HFFc6 (cell line): ENCODE measurements at regions not wholly inside any gene's neighbourhood (a gene's known extent, or its start where the extent isn't known, plus 50 kb on each side); places are given as distances from the start of the nearest gene placed in this dataset.

Experiments
- DNase-seq: peaks from one replicate; pipeline ENCODE4 v3.0.0-alpha.2; 2018
- H3K27ac Mint-ChIP-seq: 2 replicates; pipeline ENCODE4 v1.8.0; 2020; ENCODE audit warnings: mild to moderate bottlenecking, mixed read lengths
- H3K27me3 Mint-ChIP-seq: 2 replicates; pipeline ENCODE4 v1.8.0; 2021; ENCODE audit warnings: mild to moderate bottlenecking, moderate library complexity, mixed read lengths; ENCODE audit not compliant: insufficient read depth
- H3K36me3 Mint-ChIP-seq: 2 replicates; pipeline ENCODE4 v1.8.0; 2021; ENCODE audit warnings: low read depth, mixed read lengths
- H3K4me1 Mint-ChIP-seq: 2 replicates; pipeline ENCODE4 v1.8.0; 2020; ENCODE audit warnings: low read depth, mixed read lengths
- H3K4me3 Mint-ChIP-seq: 2 replicates; pipeline ENCODE4 v1.8.0; 2020; ENCODE audit warnings: mild to moderate bottlenecking, moderate library complexity, mixed read lengths
- H3K9me3 Mint-ChIP-seq: 2 replicates; pipeline ENCODE4 v1.8.0; 2020; ENCODE audit warnings: mild to moderate bottlenecking, mixed read lengths
- TF ChIP-seq, protein P1 (sequence below): fragments of 200-600 bp; sonication (generic); IDR thresholded peaks from 2 replicates; pipeline ENCODE4 v1.5.0; 2021; ENCODE audit warnings: antibody characterized with exemption, mild to moderate bottlenecking

DNA sequence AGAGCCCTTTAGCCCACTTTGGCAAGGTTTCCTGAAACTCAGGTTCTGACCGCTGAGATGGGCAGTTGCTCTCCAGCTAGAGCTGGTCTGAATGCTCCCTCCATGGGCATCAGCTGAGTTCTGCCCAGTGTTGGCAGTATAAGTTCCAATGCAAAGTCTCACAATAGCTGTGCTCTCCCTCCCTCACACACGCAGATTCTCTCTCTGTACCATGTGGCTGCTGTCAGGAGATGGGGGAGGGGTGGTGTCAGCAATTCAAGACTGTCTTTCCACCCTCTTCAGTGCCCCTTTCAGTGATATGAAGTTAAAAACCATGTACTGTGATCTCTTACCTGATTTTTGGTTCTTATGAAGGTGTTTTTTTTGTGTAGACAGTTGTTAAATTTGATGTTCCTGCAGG lies 164.3 kb upstream of the PLEKHA5 start:
- H3K9me3 Mint-ChIP-seq: no peaks in the 10 kb centered on the region
- H3K27me3 Mint-ChIP-seq: no peaks in the 10 kb centered on the region
- no peak overlapping the region for H3K4me3 Mint-ChIP-seq
- H3K27ac Mint-ChIP-seq: no peak overlapping the region
- DNase-seq: no peak
- TF ChIP-seq, protein P1, sequence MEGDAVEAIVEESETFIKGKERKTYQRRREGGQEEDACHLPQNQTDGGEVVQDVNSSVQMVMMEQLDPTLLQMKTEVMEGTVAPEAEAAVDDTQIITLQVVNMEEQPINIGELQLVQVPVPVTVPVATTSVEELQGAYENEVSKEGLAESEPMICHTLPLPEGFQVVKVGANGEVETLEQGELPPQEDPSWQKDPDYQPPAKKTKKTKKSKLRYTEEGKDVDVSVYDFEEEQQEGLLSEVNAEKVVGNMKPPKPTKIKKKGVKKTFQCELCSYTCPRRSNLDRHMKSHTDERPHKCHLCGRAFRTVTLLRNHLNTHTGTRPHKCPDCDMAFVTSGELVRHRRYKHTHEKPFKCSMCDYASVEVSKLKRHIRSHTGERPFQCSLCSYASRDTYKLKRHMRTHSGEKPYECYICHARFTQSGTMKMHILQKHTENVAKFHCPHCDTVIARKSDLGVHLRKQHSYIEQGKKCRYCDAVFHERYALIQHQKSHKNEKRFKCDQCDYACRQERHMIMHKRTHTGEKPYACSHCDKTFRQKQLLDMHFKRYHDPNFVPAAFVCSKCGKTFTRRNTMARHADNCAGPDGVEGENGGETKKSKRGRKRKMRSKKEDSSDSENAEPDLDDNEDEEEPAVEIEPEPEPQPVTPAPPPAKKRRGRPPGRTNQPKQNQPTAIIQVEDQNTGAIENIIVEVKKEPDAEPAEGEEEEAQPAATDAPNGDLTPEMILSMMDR: no peak
- no peaks in the 10 kb centered on the region for H3K4me1 Mint-ChIP-seq
- no peaks in the 10 kb centered on the region for H3K36me3 Mint-ChIP-seq

DNA sequence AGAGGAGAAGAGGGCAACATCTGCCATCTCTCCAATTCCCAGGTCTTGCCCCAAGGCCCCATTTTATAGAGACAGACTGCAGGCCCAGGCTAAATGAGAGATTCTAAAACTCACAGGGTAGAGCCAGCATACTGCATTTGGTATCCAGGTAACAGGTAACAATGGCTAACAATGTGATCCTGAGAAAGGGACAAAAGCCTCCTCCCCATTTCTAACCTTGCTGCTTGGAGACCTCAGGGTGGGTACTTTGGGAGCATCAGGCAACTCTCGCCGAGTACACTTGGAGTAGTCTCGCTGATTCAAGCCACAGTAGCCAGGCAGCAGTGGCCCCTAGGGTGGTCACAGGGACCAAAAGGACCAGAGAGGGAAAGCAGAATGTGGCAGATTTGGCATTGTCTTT lies 162.6 kb upstream of the PLEKHA5 start:
- Mint-ChIP-seq H3K9me3 (no peaks in the 10 kb centered on the region), H3K27ac (no peak overlapping the region), H3K27me3 (no peaks in the 10 kb centered on the region)

DNA sequence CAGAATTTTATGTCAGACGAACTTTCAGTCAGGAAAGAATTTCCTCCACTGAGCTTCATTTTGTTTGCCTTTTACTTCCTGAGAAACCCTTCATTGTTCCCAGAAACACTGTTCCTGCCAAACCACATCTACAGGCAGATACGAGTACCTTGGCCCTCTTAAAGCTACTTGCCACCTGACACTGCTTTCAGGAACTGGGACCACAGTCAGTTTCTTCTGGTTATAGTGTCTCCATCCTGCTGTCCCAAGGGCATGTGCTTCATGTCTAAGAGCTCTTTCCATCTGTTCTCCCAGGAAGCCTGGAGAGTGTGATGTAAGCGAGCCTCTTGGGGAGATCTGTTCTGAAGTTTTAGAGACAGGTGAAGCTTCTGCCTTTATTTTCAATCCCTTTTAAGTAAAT lies 161.7 kb upstream of the PLEKHA5 start:
- H3K27ac Mint-ChIP-seq: no peak overlapping the region
- TF ChIP-seq, protein P1: no peak
- no peaks in the 10 kb centered on the region for H3K27me3 Mint-ChIP-seq
- DNase-seq: no peak
- H3K36me3 Mint-ChIP-seq: no peaks in the 10 kb centered on the region
- no peak overlapping the region for H3K4me3 Mint-ChIP-seq
- no peaks in the 10 kb centered on the region for H3K4me1 Mint-ChIP-seq
- no peaks in the 10 kb centered on the region for H3K9me3 Mint-ChIP-seq

More for the DNA sequence above, 162.6 kb upstream of the PLEKHA5 start:
- no peak for DNase-seq
- Mint-ChIP-seq H3K36me3 (no peaks in the 10 kb centered on the region), H3K4me1 (no peaks in the 10 kb centered on the region), H3K4me3 (no peak overlapping the region)
- TF ChIP-seq, protein P1: no peak

DNA sequence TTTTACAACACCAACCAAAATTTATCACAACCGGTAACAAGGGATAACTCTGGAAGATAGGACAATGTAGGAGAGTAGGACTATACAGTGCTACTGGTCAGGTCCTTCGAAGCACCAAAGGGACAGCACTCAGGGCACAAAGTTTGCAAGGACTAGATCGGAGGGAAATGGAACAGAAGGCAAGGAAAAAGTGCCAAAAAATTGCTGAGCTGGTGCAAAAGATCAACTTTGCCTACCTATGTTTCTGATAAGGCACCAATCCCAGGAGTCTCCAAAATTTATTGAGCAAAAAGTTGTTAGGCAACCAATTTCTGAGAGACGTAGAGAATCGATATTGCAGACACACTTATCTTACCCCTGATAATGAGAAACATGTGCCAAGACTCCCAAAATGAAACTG lies 160.0 kb upstream of the PLEKHA5 start:
- no peaks in the 10 kb centered on the region for H3K9me3 Mint-ChIP-seq

DNA sequence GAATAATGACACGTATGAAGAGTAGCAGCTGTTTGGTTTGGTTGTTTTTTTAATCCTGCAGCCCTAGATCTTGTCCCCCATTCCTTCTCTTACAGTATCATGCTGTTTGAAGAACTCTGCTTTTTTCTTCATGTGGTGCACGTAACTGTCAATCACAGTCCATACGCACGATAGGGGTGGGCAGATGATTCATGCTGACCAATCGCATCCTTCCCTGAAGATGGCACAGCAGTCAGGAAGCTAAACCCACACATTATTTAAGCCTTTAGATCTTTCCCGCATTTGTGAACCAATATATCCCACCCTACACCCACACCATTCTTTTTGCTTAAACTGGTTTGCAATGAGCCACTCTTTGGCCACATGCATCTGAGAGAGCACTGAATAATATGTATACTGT lies 158.9 kb upstream of the PLEKHA5 start:
- no peak overlapping the region for H3K27ac Mint-ChIP-seq
- H3K27me3 Mint-ChIP-seq: no peaks in the 10 kb centered on the region
- no peaks in the 10 kb centered on the region for H3K9me3 Mint-ChIP-seq
- DNase-seq: no peak
- H3K36me3 Mint-ChIP-seq: no peaks in the 10 kb centered on the region
- no peaks in the 10 kb centered on the region for H3K4me1 Mint-ChIP-seq
- TF ChIP-seq, protein P1: no peak
- H3K4me3 Mint-ChIP-seq: no peak overlapping the region

More for the DNA sequence above, 160.0 kb upstream of the PLEKHA5 start:
- H3K27me3 Mint-ChIP-seq: no peaks in the 10 kb centered on the region
- H3K27ac Mint-ChIP-seq: no peak overlapping the region
- TF ChIP-seq, protein P1: no peak
- H3K4me3 Mint-ChIP-seq: no peak overlapping the region
- no peaks in the 10 kb centered on the region for H3K4me1 Mint-ChIP-seq
- H3K36me3 Mint-ChIP-seq: no peaks in the 10 kb centered on the region
- DNase-seq: no peak

DNA sequence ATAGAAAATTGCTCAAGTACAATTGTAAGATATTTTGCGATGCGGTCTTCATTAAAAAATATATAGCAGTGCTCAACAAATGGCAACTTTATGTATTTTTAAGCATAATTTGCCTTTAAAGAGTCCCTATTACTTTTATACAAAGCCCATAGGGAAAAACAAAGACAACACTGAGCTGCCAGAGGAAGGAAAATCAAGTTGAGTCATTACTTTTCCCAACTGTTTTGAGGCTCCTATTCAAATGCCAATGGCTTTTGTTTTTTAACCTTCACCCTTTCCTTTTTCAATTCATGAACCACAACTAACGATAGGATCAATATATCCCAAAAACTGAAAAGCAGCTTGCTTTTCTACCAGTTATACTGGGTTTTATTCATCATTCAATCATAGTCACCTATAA lies 157.6 kb upstream of the PLEKHA5 start:
- no peaks in the 10 kb centered on the region for H3K4me1 Mint-ChIP-seq
- TF ChIP-seq, protein P1: no peak
- H3K4me3 Mint-ChIP-seq: no peak overlapping the region
- no peaks in the 10 kb centered on the region; the same call in 1 of the 2 replicates for H3K36me3 Mint-ChIP-seq
- H3K27me3 Mint-ChIP-seq: no peaks in the 10 kb centered on the region
- no peaks in the 10 kb centered on the region for H3K9me3 Mint-ChIP-seq
- H3K27ac Mint-ChIP-seq: no peak overlapping the region
- DNase-seq: no peak
